ENCODE measurements at regions not wholly inside any gene's neighbourhood (a gene's known extent, or its start where the extent isn't known, plus 50 kb on each side); places are given as distances from the start of the nearest gene placed in this dataset.
"Not testable (repeated sequence)": the region's sequence is repeated elsewhere in the genome, so short reads cannot be mapped to it uniquely, and the experiment has no call there.

- no peak for TF ChIP-seq CTCF (IDR thresholded peaks at IDR 0.05; ENCODE audit: insufficient read depth, low read depth, low read length, missing control alignments)
- H3K4me3 ChIP-seq (ENCODE audit: low read length), result no peak overlapping the region
- DNase-seq (ENCODE audit: low read depth), result no peak
Measured at GRCh38 chr7:152577339-152577738, 98.6 kb downstream of the XRCC2 start.

GRCh38 chr7:152574892-152575548, 100.9 kb downstream of the XRCC2 start:
- DNase-seq (ENCODE audit: low read depth), result no peak
- H3K4me3 ChIP-seq (ENCODE audit: low read length), result no peak overlapping the region
- no peak for TF ChIP-seq CTCF (IDR thresholded peaks at IDR 0.05; ENCODE audit: insufficient read depth, low read depth, low read length, missing control alignments)

GRCh38 chr7:152573186-152573585, 102.8 kb downstream of the XRCC2 start:
- not testable (repeated sequence) for H3K4me3 ChIP-seq (ENCODE audit: low read length); DNase-seq (ENCODE audit: low read depth)

GRCh38 chr7:152572101-152572500, 103.8 kb downstream of the XRCC2 start:
- TF ChIP-seq CTCF (IDR thresholded peaks at IDR 0.05; ENCODE audit: insufficient read depth, low read depth, low read length, missing control alignments), result no peak
- no peak overlapping the region for H3K4me3 ChIP-seq (ENCODE audit: low read length)
- DNase-seq (ENCODE audit: low read depth), result no peak

GRCh38 chr7:152571068-152571467, 104.9 kb downstream of the XRCC2 start:
- no peak for TF ChIP-seq CTCF (IDR thresholded peaks at IDR 0.05; ENCODE audit: insufficient read depth, low read depth, low read length, missing control alignments)
- no peak for DNase-seq (ENCODE audit: low read depth)
- no peak overlapping the region for H3K4me3 ChIP-seq (ENCODE audit: low read length)

- TF ChIP-seq CTCF (IDR thresholded peaks at IDR 0.05; ENCODE audit: insufficient read depth, low read depth, low read length, missing control alignments), result no peak
- DNase-seq (ENCODE audit: low read depth), result no peak
- H3K4me3 ChIP-seq (ENCODE audit: low read length), result no peak overlapping the region
Measured at GRCh38 chr7:152568972-152569371, 107.0 kb downstream of the XRCC2 start.

- H3K4me3 ChIP-seq (ENCODE audit: low read length), result no peak overlapping the region
- DNase-seq (ENCODE audit: low read depth), result no peak
- no peak for TF ChIP-seq CTCF (IDR thresholded peaks at IDR 0.05; ENCODE audit: insufficient read depth, low read depth, low read length, missing control alignments)
Measured at GRCh38 chr7:152565731-152566130, 110.2 kb downstream of the XRCC2 start.

Data from epithelial cell of esophagus (primary cell).